Tibial nerve (tissue), 4 donors: ENCODE measurements at regions not wholly inside any gene's neighbourhood (a gene's known extent, or its start where the extent isn't known, plus 50 kb on each side); places are given as distances from the start of the nearest gene placed in this dataset.

Experiments used
- DNase-seq, 2 donors: peaks; one replicate each; pipeline ENCODE4 v3.0.0-alpha.2; 2019; ENCODE audit warnings: low spot score in 2 of 2
- H3K27ac ChIP-seq, 4 donors: fragments of 200-600 bp; sonication (generic) in 3 of 4; one replicate each; pipeline ENCODE4 v1.5.1; 2017 to 2019; ENCODE audit warnings: mild to moderate bottlenecking in 1 of 4
- H3K27me3 ChIP-seq, 2 donors: fragments of 200-600 bp; sonication (generic) in 1 of 2; one replicate each; pipeline versions ENCODE4 v1.5.1 to v1.6.0; 2017 to 2019
- H3K36me3 ChIP-seq, 3 donors: fragments of 200-600 bp; sonication (generic); one replicate each; pipeline ENCODE4 v1.5.1; 2018 to 2019
- H3K4me1 ChIP-seq, 4 donors: fragments of 200-600 bp; sonication (generic) in 3 of 4; one replicate each; pipeline ENCODE4 v1.5.1; 2017 to 2019
- H3K4me3 ChIP-seq, 4 donors: fragments of 200-600 bp; sonication (generic) in 3 of 4; one replicate each; pipeline ENCODE4 v1.5.1; 2017 to 2019; ENCODE audit warnings: mild to moderate bottlenecking in 1 of 4, moderate library complexity in 1 of 4
- H3K9me3 ChIP-seq, 4 donors: fragments of 200-600 bp; sonication (generic) in 3 of 4; one replicate each; pipeline ENCODE4 v1.5.1; 2017 to 2019
- CTCF ChIP-seq, 5 experiments: fragments of 200-600 bp in 3 of 5; fragments of 450-650 bp in 2 of 5; sonication (generic) in 3 of 5; IDR thresholded peaks; one replicate each; pipeline ENCODE4 v1.5.1; 2016 to 2019; ENCODE audit warnings: antibody characterized with exemption in 5 of 5, mild to moderate bottlenecking in 3 of 5, moderate library complexity in 2 of 5
- EP300 ChIP-seq, 2 donors: sonication (generic); formaldehyde crosslinking; IDR thresholded peaks; one replicate each; pipeline ENCODE4 v1.6.1; 2017; ENCODE audit warnings: antibody characterized with exemption in 2 of 2, mild to moderate bottlenecking in 1 of 2
- POLR2A ChIP-seq, 2 donors: fragments of 450-650 bp; IDR thresholded peaks; one replicate each; pipeline ENCODE4 v1.6.1; 2017; ENCODE audit warnings: antibody characterized with exemption in 2 of 2, mild to moderate bottlenecking in 2 of 2, moderate library complexity in 2 of 2
- WGBS, 2 donors: methylation state at CpG; one replicate each; pipeline ENCODE4 v1.1.5; 2018; 5-methylcytosine and 5-hydroxymethylcytosine counted together

- Histone ChIP-seq H3K27ac (no peak overlapping the region), H3K36me3 (no peaks in the 10 kb centered on the region), H3K4me1 (peaks cover 0 to 6% (median 0%) of the 10 kb centered on the region in 4 donors), H3K9me3 (no peaks in the 10 kb centered on the region), H3K4me3 (no peak overlapping the region), H3K27me3 (no peaks in the 10 kb centered on the region)
- DNase-seq = no peak
- TF ChIP-seq CTCF (IDR thresholded peaks at IDR 0.05) = no peak
- TF ChIP-seq POLR2A (IDR thresholded peaks at IDR 0.05) = no peak
- no peak for TF ChIP-seq EP300 (IDR thresholded peaks at IDR 0.05)
- WGBS, 2 donors = 83 to 85% methylated on average over 4 of the region's 4 CpGs
Observed at GRCh38 chr13:47675871-47676270, 325.2 kb downstream of the SUCLA2 start.

GRCh38 chr13:47673009-47673850 lies 327.8 kb downstream of the SUCLA2 start:
- no peak for DNase-seq
- H3K27me3 ChIP-seq = no peaks in the 10 kb centered on the region
- H3K27ac ChIP-seq = peak overlapping the region in 1 of 4 donors; percentile 49
- 45 to 58% methylated on average over 5 of the region's 5 CpGs for WGBS, 2 donors
- H3K4me3 ChIP-seq = no peak overlapping the region
- TF ChIP-seq CTCF (IDR thresholded peaks at IDR 0.05) (no peak), EP300 (IDR thresholded peaks at IDR 0.05) (peak in 1 of 2 donors; percentile 57), POLR2A (IDR thresholded peaks at IDR 0.05) (no peak)
- H3K36me3 ChIP-seq = no peaks in the 10 kb centered on the region
- H3K9me3 ChIP-seq = no peaks in the 10 kb centered on the region
- peaks cover 0 to 6% (median 0%) of the 10 kb centered on the region in 4 donors for H3K4me1 ChIP-seq

- DNase-seq = no peak
- H3K27me3 ChIP-seq = no peaks in the 10 kb centered on the region
- no peaks in the 10 kb centered on the region for H3K36me3 ChIP-seq
- TF ChIP-seq EP300 (IDR thresholded peaks at IDR 0.05) (no peak), POLR2A (IDR thresholded peaks at IDR 0.05) (no peak), CTCF (IDR thresholded peaks at IDR 0.05) (no peak)
- peaks cover 0 to 6% (median 0%) of the 10 kb centered on the region in 4 donors for H3K4me1 ChIP-seq
- H3K4me3 ChIP-seq = no peak overlapping the region
- 52 to 70% methylated on average over 3 of the region's 3 CpGs for WGBS, 2 donors
- H3K27ac ChIP-seq = peak overlapping the region in 3 of 4 donors; percentile 13 to 49 (median 14)
- no peaks in the 10 kb centered on the region for H3K9me3 ChIP-seq
Observed at GRCh38 chr13:47672245-47673008, 328.6 kb downstream of the SUCLA2 start.

GRCh38 chr13:47671776-47672175 lies 329.3 kb downstream of the SUCLA2 start:
- H3K4me3 ChIP-seq = no peak overlapping the region
- no peaks in the 10 kb centered on the region for H3K9me3 ChIP-seq
- TF ChIP-seq CTCF (IDR thresholded peaks at IDR 0.05) = no peak
- no peak for TF ChIP-seq EP300 (IDR thresholded peaks at IDR 0.05)
- no peak for TF ChIP-seq POLR2A (IDR thresholded peaks at IDR 0.05)
- 83 to 85% methylated on average over 3 of the region's 3 CpGs for WGBS, 2 donors
- peaks cover 0 to 6% (median 0%) of the 10 kb centered on the region in 4 donors for H3K4me1 ChIP-seq
- no peaks in the 10 kb centered on the region for H3K36me3 ChIP-seq
- H3K27me3 ChIP-seq = no peaks in the 10 kb centered on the region
- no peak for DNase-seq
- H3K27ac ChIP-seq = no peak overlapping the region

- TF ChIP-seq POLR2A (IDR thresholded peaks at IDR 0.05) (no peak), EP300 (IDR thresholded peaks at IDR 0.05) (no peak), CTCF (IDR thresholded peaks at IDR 0.05) (no peak)
- Histone ChIP-seq H3K27ac (no peak overlapping the region), H3K36me3 (no peaks in the 10 kb centered on the region), H3K4me3 (no peak overlapping the region), H3K9me3 (no peaks in the 10 kb centered on the region), H3K27me3 (no peaks in the 10 kb centered on the region), H3K4me1 (no peaks in the 10 kb centered on the region)
- WGBS, 2 donors = 81% methylated on average over 3 of the region's 3 CpGs
- DNase-seq = no peak
Observed at GRCh38 chr13:47665043-47665442, 336.0 kb downstream of the SUCLA2 start.
